ACHN (cell line): ENCODE measurements at regions not wholly inside any gene's neighbourhood (a gene's known extent, or its start where the extent isn't known, plus 50 kb on each side); places are given as distances from the start of the nearest gene placed in this dataset.

Experiments
- DNase-seq: peaks from one replicate; pipeline ENCODE4 v3.0.0-alpha.2; 2015
- in situ Hi-C: cut with HindIII; loops from 2 replicates; pipeline ENCODE4 v1.10.0; 2017; ENCODE audit warnings: low sequenced_read_pairs, low pct_ligation_motif_present, low pct_unique_long_range_greater_than_20kb

DNA sequence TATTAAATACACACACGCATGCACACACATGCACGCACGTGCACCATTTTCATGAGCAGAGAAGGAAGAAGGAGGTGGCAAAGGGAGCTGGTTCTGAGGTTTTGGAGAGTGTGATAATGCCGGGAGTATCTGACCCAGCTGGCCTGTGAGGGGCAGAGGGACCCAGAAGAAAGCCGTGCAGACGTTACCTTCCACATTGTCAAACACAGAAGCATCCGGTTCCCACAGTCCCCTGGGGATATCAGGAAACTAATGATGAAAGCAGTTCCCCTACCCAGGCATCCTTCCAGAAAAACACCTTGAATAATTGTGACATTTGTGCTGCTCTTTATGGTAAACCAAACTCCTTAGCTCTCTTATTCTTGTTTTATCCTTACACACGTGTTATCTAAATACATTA is 85.7 kb upstream of the FAM180A start:
- no peak for DNase-seq
- in situ Hi-C loops = no loop called here

DNA sequence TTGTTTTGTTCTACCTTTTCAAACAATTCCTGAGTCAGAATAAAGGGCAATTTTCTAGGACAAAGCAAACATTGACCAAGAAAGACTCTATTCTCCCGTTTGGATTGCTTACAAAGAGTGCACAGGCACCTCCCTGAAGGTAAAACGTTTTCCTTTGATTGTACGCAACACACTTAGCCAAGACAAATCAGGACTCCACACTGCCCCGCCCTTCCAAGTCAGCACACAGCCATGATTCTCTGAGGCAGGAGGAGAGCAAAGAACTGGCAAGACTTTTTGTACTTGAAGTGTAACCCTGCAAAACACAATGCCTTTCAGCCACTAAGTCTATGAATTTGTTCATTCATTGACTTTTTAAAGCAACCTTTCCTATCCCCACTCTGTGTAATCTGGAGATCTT is 85.0 kb upstream of the FAM180A start:
- in situ Hi-C loops = no loop called here
- DNase-seq = no peak

DNA sequence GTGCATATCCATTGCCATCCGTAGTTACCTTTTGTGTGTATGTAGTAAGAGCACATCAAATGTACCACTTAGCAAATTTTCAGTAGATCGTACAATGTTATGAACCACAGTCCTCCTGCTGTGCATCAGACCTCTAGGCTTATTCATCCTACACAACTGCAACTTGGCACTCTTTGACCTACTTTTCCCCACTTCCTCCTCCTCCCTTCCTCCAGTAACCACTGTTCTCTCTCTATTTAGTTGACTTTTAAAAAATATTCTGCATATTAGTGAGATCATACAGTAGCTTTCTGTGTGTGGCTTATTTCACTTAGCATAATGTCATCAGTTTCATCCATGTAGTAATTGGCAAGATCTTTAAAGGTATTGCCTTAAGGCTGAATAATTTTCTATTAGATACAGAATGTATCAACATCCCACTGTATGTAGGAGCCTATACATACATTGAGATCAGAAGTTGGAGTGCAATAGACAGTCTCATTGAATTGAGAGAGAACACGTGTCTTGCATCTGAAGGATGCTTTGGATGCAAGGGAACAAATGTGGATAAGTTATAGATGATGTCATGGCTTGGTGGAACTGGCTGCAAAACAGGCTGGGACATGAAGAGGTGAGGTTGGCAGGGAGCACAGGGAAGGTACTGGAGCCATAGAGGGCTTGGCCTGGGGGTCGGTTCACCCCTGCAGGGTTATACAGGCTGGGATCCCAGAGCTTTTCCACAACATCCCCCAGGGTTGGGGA is 83.0 kb upstream of the FAM180A start:
- in situ Hi-C loops = no loop called here
- no peak for DNase-seq

DNA sequence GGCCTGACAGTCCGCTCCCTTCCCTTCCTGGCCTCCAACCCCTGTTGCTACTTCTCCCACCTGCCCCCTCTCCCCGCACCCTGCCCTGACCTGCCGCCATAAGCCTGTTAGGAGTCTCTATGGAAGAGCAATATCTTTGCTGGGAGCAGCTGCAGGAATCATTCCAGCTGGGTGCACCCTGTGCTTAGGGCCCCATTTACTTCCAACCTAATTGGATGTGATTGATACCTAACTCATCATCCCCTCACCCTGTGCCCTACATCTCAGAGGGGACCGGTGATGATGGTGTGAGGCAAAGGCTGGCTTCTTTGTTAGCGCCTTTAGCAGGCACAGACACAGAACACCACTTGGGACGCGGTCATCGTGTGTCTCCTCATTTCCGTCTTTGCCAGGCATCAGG is 80.0 kb upstream of the FAM180A start:
- in situ Hi-C loops = no loop called here
- DNase-seq = no peak

DNA sequence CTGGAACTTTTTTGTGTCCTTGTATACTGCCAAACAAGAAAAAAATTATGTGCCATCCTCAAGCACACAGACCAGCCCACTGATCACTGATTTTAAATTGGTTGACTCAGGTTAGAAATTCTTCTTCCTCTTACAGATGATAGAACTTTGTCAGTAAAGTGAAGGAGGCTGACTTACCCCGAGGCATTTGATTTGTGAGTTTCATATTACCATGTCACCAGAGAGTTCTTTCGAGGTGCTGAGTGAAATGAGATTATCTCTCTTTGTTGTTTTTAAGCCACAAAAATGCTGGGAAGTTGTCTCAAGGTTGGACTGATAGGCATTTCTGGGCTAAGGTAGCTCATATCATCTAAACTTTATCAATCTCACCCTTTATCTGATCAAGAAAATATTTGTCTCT is 78.8 kb upstream of the FAM180A start:
- DNase-seq = no peak
- in situ Hi-C loops = no loop called here

DNA sequence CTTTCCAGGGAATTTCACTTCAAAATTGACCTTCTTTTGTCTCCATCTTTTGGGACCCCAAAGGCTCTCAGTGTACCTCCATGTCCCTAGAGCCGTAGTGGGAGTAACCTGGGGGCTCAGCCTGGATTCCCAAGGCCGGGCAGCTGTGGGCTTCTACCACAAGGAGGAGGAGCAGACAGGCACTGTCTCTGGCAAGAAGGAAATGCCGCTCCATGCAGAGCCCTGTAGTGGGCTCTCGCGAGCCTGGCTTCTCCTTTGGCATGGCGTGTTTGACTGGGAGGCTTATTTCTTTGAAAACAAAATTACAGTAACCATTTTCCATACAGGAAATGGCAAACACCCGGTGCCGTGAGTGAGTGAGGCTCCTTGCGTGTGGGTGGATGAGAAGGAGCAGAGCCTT is 76.8 kb upstream of the FAM180A start:
- DNase-seq = no peak
- in situ Hi-C loops = no loop called here

DNA sequence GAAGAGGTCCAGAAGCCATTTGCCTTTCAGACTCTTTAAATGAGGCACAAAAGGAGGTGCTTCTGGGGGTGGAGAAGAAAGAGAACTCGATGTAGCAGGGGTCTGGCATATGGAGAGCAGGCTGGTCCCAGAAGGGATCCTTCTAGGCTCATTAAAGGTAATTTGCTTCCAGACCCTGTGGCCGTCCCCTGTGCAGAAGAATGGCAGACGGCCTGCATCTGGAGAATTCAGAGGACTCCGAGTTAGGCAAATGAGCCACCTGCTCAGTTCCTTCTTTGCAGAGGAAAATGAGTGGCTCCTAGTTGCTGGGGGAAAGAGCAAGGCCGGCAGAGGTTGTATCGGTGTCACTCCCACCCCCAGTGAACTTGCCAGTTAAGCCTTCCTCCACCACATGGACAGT is 73.8 kb upstream of the FAM180A start:
- in situ Hi-C loops = no loop called here
- DNase-seq = no peak

DNA sequence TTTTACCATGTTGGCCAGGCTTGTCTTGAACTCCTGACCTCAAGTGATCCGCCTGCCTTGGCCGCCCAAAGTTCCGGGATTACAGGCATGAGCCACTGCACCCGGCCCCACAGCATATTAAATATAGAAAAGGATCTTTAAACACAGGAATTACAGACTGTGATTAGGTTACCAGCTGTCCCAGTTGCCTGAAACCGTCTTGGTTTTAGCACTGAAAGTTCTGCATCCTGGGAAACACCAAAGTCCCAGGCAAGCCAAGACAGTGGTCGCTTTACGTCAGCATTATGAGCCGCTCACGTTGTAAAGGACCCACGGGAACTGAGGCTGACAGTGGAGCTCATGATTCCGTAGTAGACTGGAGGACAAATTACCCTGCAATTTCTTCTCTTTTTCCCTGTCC is 69.0 kb upstream of the FAM180A start:
- in situ Hi-C loops = no loop called here
- DNase-seq = no peak

DNA sequence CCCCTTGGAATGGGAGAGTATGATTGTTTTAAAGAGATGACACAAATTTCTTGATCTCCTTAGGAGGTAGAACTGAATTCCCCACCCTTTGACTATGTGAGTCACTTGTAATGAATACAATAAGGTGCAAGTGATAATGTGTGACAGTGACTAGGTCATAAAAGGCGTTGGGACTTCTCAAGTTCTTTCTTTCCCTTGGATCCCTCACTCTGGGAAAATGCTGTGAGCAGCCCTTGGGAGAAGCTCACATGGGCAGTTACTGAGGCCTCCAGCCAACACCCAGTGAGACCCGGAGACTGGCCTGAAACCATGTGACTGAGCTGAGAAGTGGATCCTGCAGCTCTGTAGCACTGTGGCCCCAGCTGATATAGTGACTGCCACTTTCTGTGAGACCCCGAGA is 66.4 kb upstream of the FAM180A start:
- in situ Hi-C loops = no loop called here
- DNase-seq = no peak

DNA sequence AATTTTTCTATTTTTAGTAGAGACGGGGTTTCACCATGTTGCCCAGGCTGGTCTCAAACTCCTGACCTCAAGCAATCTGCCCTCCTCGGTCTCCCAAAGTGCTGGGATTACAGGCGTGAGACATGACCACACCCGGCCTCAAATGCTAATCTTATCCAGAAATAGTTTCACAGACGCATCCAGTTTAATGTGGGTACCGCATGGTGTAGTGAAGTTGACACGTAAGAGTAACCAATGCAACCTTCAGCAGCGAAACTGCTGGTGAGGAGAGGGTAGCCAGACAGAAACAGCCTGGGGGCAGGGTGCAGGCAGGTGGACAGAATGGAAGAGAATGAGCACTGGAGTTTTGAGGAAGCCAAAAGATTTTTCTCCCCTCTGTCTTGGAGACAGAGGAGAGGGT is 63.5 kb upstream of the FAM180A start:
- in situ Hi-C loops = no loop called here
- DNase-seq = no peak

DNA sequence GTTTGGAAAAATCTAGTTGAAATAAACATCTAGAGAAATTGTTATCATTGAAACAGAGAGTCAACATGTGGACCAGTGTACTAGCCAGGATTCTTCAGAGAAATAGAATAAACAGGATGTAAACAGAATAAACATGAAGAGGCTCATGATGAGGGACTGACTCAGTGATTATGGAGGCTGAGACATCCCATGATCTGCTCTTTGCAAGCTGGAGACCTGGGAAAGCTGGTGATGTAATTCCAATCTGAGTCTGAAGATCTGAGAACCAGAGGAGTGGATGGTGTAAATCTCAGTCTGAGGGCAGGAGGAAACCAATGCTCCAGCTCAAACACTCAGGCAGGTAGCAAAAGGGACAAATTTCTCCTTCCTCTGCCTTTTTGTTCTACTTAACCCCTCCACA is 62.9 kb upstream of the FAM180A start:
- DNase-seq = no peak
- in situ Hi-C loops = no loop called here

DNA sequence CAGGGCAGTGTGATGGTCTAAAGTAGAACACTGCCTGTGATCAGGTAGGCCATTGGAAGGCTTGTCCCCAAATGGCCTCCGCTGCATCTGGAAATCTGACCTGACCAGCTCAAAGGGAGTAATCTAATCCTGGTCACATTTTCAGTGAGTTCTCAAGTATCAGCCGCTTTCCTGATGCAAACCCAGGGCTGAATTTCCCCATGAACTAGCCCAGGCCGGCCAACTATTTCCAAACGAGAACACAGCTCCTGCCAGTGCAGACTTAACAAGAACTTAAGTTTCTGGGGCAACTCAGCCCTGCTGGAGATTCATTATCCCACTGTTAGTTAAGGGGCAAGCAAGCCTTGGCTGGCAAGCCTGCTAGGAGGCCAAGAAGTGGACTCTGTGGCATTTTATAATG is 59.6 kb upstream of the FAM180A start:
- in situ Hi-C loops = no loop called here
- DNase-seq = no peak

DNA sequence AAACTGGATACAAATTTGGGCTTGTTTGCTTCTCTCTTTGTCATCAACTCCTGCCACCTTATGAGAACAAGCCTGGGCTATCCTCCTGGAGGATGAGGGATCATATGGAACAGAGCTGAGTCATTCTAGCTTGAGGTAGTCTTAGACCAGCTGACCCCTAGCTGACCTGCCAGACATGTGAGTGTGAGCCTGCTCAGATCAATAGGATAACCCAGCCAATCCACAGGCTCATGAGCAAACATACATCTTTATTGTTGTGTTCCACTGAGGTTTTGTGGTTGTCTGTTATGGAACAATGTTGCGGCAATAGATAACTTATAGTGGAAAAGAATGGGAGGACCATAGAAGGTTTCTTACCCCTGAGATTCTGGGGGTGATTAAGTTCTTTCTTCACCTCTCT is 54.5 kb upstream of the FAM180A start:
- in situ Hi-C loops = no loop called here
- DNase-seq = no peak

DNA sequence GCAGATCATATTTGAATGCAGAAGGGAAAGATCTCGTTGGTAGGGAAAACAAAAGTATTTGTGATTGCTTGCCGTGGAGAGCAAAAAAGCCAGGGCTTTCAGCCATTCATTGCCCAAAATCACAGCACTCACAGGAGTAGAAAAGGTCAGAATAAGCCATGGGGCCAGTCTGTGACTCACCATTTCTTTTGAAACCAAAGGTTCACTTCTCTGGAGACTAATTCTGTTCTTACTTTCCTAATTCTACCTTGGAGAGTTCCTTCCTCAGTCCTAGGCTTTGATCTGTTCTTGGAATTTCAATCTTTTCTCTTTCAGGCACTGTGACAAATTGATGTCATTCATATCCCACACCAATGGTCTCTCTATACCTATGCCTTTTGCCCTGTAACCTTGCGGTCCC is 54.1 kb upstream of the FAM180A start:
- in situ Hi-C loops = no loop called here
- DNase-seq = no peak

DNA sequence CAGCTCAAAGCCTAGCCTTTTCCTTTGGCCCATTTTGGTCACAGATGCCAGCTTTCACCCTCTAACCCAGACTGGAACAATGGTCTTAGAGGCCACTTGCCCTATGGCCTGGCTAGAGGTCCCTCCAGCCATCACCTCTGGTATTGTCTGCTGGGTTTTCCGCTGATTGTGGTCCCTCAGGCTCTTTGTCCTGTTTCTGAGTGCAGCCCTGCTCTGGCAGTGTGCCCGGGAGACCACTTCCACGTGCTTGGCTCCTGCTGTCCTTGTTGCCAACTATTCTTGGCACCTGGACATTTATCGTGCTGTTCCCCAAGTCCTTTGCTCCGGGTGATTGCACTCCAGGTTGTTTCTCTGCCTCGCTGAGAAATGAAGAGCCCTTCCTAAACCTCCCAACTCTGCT is 53.3 kb upstream of the FAM180A start:
- in situ Hi-C loops = no loop called here
- DNase-seq = no peak

DNA sequence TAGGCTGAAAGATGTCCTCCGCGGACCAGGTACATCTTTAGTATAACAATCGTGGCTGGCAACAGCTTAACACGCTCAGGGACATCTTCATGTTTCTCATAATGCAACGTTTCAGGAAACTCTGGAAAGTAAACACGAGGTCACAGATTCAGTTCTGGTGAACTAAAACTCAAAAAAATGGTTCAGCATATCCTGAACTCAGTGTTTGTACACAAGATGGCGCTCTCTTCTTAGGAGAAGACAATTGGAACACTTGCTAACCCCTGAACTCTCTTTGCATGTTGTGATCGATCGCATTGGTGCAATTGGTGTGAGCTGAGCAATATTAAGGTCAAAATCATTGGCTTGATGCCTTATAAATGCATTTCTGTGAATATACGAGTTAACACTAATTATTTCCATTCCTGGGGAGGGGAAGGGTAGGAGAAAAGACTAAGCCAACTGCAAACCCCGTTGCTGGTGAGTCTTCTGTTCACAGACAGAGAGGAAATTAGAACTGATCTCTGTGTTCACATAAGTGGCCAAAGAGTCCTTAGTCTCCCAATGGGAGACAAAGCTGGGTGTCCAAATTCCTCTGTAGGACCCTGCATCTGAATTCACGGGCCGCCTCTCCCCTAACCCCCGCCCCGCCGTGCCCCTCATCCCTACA is 52.6 kb upstream of the FAM180A start:
- in situ Hi-C loops = no loop called here
- DNase-seq = peak; percentile 81

DNA sequence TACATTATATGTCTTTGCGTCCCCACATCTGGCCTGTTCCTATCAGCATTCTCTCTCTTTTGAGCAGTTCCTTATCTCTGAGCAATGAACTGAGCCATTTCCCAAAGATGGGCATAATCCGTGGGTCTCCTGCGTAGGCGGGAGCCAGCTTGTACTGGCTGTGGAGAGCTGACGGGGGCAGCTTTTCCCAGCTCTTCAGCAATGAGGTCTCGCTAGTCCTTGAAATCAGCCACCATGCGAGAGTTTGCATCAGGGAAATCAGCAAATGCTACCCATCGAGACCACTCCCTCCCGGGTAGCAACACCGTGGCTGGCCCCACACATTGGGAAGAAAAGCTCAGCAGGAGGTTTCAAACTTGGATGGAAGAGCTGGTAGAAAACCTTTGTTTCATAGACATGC is 51.9 kb upstream of the FAM180A start:
- no peak for DNase-seq
- in situ Hi-C loops = no loop called here

DNA sequence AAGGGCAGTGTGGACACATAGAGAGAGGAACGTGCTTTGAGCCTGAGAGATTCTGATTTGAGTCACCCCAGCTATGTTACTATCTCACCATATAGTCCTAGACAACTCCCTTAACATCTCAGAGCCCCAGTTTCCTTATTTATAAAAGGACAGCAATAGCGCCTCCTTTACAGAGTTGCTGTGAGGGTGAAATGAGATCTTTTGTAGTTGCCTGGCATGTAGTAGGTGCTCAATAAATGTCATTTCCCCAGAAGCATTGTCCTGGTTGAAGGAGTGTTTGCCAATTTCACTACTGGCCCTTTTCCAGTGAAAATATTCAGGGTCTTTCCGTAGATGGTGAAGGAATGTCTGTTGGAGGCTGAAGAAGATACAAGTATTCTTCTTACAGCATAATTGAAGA is 51.3 kb upstream of the FAM180A start:
- in situ Hi-C loops = no loop called here
- DNase-seq = no peak
